B cell (primary cell): ENCODE measurements at regions not wholly inside any gene's neighbourhood (a gene's known extent, or its start where the extent isn't known, plus 50 kb on each side); places are given as distances from the start of the nearest gene placed in this dataset.

ENCODE experiments used
- EZH2 ChIP-seq: IDR thresholded peaks from 2 replicates; pipeline ENCODE4 v1.6.1; 2012; ENCODE audit warnings: borderline replicate concordance, low read depth, mild to moderate bottlenecking, moderate library complexity, low read length; ENCODE audit not compliant: insufficient read depth, poor library complexity, severe bottlenecking
- TF ChIP-seq, protein P1 (sequence below): fragments of 200-600 bp; IDR thresholded peaks from one replicate; pipeline ENCODE4 v1.8.0; 2022; ENCODE audit warnings: antibody characterized with exemption, mild to moderate bottlenecking

DNA sequence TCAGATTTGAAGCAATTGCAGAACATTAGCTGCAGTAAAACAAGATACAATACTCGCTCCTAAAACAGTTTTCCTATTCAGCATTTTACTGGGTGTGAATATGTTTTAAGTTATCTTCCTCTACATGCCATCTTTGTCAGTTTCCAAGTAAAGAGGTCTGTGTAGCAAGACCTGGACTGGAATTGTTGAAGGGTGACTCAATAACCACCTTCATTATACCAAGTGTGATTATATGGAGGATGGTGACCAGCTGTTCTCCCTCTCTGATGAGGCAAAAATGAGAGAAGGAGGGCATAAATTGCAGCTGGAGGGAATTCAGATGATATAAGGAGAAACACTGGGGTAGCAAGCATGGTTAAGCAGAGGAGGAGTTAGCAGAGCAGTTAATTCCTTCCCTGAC lies 922.1 kb upstream of the SLIT2 start:
- TF ChIP-seq, protein P1, sequence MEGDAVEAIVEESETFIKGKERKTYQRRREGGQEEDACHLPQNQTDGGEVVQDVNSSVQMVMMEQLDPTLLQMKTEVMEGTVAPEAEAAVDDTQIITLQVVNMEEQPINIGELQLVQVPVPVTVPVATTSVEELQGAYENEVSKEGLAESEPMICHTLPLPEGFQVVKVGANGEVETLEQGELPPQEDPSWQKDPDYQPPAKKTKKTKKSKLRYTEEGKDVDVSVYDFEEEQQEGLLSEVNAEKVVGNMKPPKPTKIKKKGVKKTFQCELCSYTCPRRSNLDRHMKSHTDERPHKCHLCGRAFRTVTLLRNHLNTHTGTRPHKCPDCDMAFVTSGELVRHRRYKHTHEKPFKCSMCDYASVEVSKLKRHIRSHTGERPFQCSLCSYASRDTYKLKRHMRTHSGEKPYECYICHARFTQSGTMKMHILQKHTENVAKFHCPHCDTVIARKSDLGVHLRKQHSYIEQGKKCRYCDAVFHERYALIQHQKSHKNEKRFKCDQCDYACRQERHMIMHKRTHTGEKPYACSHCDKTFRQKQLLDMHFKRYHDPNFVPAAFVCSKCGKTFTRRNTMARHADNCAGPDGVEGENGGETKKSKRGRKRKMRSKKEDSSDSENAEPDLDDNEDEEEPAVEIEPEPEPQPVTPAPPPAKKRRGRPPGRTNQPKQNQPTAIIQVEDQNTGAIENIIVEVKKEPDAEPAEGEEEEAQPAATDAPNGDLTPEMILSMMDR = no peak
- no peak for TF ChIP-seq EZH2
